CD4-positive, alpha-beta T cell (primary cell): ENCODE measurements at regions not wholly inside any gene's neighbourhood (a gene's known extent, or its start where the extent isn't known, plus 50 kb on each side); places are given as distances from the start of the nearest gene placed in this dataset.
"Not testable (repeated sequence)": the region's sequence is repeated elsewhere in the genome, so short reads cannot be mapped to it uniquely, and the experiment has no call there.

Experiments
- ATAC-seq: fragments of 200-7000 bp; cut with Tn5 transposase; one replicate; pipeline ENCODE4 v1.10.0; 2022; ENCODE audit warnings: mild to moderate bottlenecking; ENCODE audit not compliant: poor library complexity
- CTCF ChIA-PET: fragments of 350-600 bp; sonication (Branson Sonifier 250); formaldehyde crosslinking; loops from one replicate; lab custom pipeline; 2021; ENCODE audit warnings: antibody characterized with exemption, inconsistent platforms; lab: Charles Lee
- POLR2A ChIA-PET: fragments of 350-600 bp; sonication (Branson Sonifier 250); formaldehyde crosslinking; loops from one replicate; lab custom pipeline; 2021; ENCODE audit warnings: antibody characterized with exemption, inconsistent platforms; lab: Charles Lee
- DNase-seq, 14 experiments: peaks; one replicate each; pipeline ENCODE4 v3.0.0-alpha.2; 2013 to 2020; ENCODE audit warnings: mixed read lengths in 2 of 14
- H3K27ac ChIP-seq, 2 donors: one replicate each; pipeline versions ENCODE4 v1.5.1 to v1.7.0; 2013; ENCODE audit warnings: low read length in 2 of 2, low read depth in 1 of 2, mild to moderate bottlenecking in 1 of 2
- H3K27me3 ChIP-seq, 2 experiments: 1 replicate in 1 of 2; 2 replicates in 1 of 2; pipeline versions ENCODE4 v1.6.1 to v1.7.0; 2013; ENCODE audit warnings: low read length in 2 of 2, control low read depth in 1 of 2, mild to moderate bottlenecking in 1 of 2, moderate library complexity in 1 of 2; ENCODE audit not compliant: insufficient read depth in 2 of 2, control insufficient read depth in 1 of 2
- H3K36me3 ChIP-seq: one replicate; pipeline ENCODE4 v1.6.1; 2013; ENCODE audit warnings: low read length, control low read depth; ENCODE audit not compliant: insufficient read depth
- H3K4me1 ChIP-seq: one replicate; pipeline ENCODE4 v1.6.1; 2013; ENCODE audit warnings: low read length, control low read depth; ENCODE audit not compliant: insufficient read depth
- H3K4me3 ChIP-seq: one replicate; pipeline ENCODE4 v1.5.1; 2013; ENCODE audit warnings: mild to moderate bottlenecking, low read length, moderate library complexity
- H3K9me3 ChIP-seq, 2 experiments: 1 replicate in 1 of 2; 2 replicates in 1 of 2; pipeline versions ENCODE4 v1.6.1 to v1.7.0; 2013; ENCODE audit warnings: low read length in 2 of 2, mild to moderate bottlenecking in 2 of 2, control low read depth in 1 of 2, moderate library complexity in 1 of 2; ENCODE audit not compliant: control insufficient read depth in 1 of 2, insufficient read depth in 1 of 2
- H3K27ac Mint-ChIP-seq: one replicate; pipeline ENCODE4 v1.8.0; 2020; ENCODE audit warnings: mixed read lengths
- H3K27me3 Mint-ChIP-seq: one replicate; pipeline ENCODE4 v1.8.0; 2021; ENCODE audit warnings: mixed read lengths
- H3K36me3 Mint-ChIP-seq: one replicate; pipeline ENCODE4 v1.8.0; 2021; ENCODE audit warnings: low read depth, mixed read lengths
- H3K4me1 Mint-ChIP-seq: one replicate; pipeline ENCODE4 v1.8.0; 2021; ENCODE audit warnings: low read depth, mixed read lengths
- H3K4me3 Mint-ChIP-seq: one replicate; pipeline ENCODE4 v1.8.0; 2020; ENCODE audit warnings: mild to moderate bottlenecking, mixed read lengths
- H3K9me3 Mint-ChIP-seq: one replicate; pipeline ENCODE4 v1.8.0; 2020; ENCODE audit warnings: mixed read lengths
- intact Hi-C, 2 experiments: fragments of 100-400 bp; cut with DNase I in 1 of 2; cut with micrococcal nuclease in 1 of 2; formaldehyde crosslinking; loops; one replicate each; pipeline versions ENCODE4 v1.15.1 to v1.9.0; 2023 to 2025; cut with DNase I, micrococcal nuclease
- TF ChIP-seq, protein P1 (sequence below): fragments of 200-600 bp; IDR thresholded peaks from one replicate; pipeline ENCODE4 v1.8.0; 2022; ENCODE audit warnings: antibody characterized with exemption, mild to moderate bottlenecking

DNA sequence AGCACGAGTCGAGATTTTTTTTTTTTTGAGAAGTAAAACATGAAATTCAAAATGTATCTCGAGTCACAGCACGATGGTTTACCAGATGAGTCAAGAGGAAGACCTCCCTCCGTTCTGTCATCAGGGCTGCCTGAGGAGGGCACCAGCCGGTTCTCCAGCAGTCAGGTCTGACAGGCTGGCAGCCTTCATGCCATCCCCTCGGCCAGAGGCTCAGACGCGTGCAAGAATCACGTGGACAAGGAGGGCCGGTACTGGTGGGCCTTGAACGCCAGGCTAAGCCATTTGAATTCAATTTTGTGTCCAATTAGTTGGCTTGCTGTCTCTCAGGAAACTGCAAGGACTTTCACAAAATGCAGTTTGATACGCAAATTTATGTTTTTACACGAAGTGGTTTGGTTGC, 1412.2 kb downstream of the BRD1 start:
- H3K36me3 ChIP-seq: no peaks in the 10 kb centered on the region
- Mint-ChIP-seq H3K4me3 (no peak overlapping the region), H3K9me3 (no peaks in the 10 kb centered on the region), H3K27me3 (peaks cover 15% of the 10 kb centered on the region), H3K27ac (no peak overlapping the region), H3K36me3 (no peaks in the 10 kb centered on the region), H3K4me1 (no peaks in the 10 kb centered on the region)
- DNase-seq (no peak), ATAC-seq (no peak)
- ChIA-PET POLR2A (no interaction called here), CTCF (no interaction called here)
- intact Hi-C loops: no loop called here
- H3K9me3 ChIP-seq: peaks cover 0 to 3% of the 10 kb centered on the region in 2 experiments
- H3K27me3 ChIP-seq: peaks cover 2 to 4% of the 10 kb centered on the region in 2 experiments
- no peak overlapping the region for H3K4me3 ChIP-seq
- H3K27ac ChIP-seq: no peak overlapping the region
- TF ChIP-seq, protein P1, sequence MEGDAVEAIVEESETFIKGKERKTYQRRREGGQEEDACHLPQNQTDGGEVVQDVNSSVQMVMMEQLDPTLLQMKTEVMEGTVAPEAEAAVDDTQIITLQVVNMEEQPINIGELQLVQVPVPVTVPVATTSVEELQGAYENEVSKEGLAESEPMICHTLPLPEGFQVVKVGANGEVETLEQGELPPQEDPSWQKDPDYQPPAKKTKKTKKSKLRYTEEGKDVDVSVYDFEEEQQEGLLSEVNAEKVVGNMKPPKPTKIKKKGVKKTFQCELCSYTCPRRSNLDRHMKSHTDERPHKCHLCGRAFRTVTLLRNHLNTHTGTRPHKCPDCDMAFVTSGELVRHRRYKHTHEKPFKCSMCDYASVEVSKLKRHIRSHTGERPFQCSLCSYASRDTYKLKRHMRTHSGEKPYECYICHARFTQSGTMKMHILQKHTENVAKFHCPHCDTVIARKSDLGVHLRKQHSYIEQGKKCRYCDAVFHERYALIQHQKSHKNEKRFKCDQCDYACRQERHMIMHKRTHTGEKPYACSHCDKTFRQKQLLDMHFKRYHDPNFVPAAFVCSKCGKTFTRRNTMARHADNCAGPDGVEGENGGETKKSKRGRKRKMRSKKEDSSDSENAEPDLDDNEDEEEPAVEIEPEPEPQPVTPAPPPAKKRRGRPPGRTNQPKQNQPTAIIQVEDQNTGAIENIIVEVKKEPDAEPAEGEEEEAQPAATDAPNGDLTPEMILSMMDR: no peak
- no peaks in the 10 kb centered on the region for H3K4me1 ChIP-seq

DNA sequence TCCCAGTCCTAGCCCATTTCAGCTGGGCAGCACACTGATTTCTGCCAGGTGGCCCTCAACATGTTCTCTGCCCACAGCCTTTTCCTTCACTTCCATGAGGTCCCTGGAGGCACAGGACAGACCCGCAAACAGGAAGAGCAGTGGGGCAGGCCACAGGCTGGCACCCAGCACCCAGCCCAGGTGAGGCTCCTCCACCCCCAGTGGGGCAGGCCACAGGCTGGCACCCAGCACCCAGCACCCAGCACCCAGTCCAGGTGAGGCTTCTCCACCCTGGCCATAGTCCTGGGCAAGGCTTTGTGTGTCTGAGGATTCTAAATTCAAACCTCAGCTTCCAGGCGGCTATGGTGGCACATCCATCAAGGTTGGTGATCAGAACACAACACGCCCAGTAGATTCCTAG, 1413.0 kb downstream of the BRD1 start:
- Mint-ChIP-seq H3K36me3 (no peaks in the 10 kb centered on the region), H3K27ac (no peak overlapping the region), H3K4me1 (no peaks in the 10 kb centered on the region), H3K9me3 (no peaks in the 10 kb centered on the region), H3K27me3 (peaks cover 11% of the 10 kb centered on the region), H3K4me3 (no peak overlapping the region)
- Histone ChIP-seq H3K9me3 (peaks cover 0 to 3% of the 10 kb centered on the region in 2 experiments), H3K4me3 (no peak overlapping the region), H3K36me3 (no peaks in the 10 kb centered on the region), H3K27ac (no peak overlapping the region), H3K27me3 (peaks cover 2 to 4% of the 10 kb centered on the region in 2 experiments), H3K4me1 (no peaks in the 10 kb centered on the region)
- ATAC-seq: no peak
- POLR2A ChIA-PET: no interaction called here
- CTCF ChIA-PET: no interaction called here
- intact Hi-C loops: no loop called here
- no peak for DNase-seq
- TF ChIP-seq, protein P1: no peak

DNA sequence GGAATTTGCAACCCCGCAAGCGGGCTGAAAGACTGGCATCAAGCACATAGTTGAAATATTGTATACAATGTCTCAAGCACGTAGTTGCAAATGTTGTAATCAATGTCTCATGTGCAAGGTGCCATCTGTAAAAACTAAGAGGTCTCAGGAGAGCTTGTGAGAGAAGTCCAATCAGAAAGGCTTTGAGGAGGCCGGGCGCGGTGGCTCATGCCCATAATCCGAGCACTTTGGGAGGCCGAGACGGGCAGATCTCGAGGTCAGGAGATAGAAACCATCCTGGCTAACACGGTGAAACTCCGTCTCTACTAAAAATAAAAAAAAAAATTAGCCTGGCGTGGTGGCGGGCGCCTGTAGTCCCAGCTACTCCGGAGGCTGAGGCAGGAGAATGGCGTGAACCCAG, 1414.7 kb downstream of the BRD1 start:
- H3K9me3 ChIP-seq, CTCF ChIA-PET, H3K27ac Mint-ChIP-seq, H3K36me3 ChIP-seq, ATAC-seq, DNase-seq, H3K27me3 ChIP-seq, H3K36me3 Mint-ChIP-seq, H3K4me1 Mint-ChIP-seq, H3K4me3 ChIP-seq, POLR2A ChIA-PET, H3K27ac ChIP-seq, H3K9me3 Mint-ChIP-seq, H3K4me3 Mint-ChIP-seq, H3K4me1 ChIP-seq, intact Hi-C loops: not testable (repeated sequence)
- H3K27me3 Mint-ChIP-seq: peaks cover 11% of the 10 kb centered on the region

DNA sequence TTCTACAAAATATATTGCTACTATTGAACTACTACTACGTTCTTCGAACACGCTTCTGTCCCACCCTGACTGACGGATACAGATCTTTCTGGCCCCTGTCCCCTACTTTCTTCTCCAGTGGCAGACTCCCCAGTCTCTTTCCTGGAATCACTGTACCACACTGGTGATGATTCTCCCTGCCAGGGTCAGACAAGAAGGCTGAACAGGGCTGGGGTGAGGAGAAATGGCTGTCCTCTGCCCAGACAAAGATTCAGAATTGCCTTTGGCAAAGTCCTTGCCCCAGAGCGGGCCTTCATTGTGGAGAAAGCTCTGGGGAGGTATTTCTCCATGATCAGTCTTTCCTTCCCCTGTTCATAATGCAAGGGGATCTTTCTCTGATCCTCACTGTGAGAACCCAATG, 1417.1 kb downstream of the BRD1 start:
- Histone ChIP-seq H3K4me1 (no peaks in the 10 kb centered on the region), H3K9me3 (peaks cover 0 to 3% of the 10 kb centered on the region in 2 experiments), H3K27ac (no peak overlapping the region), H3K4me3 (no peak overlapping the region), H3K36me3 (no peaks in the 10 kb centered on the region), H3K27me3 (no peaks in the 10 kb centered on the region)
- ATAC-seq (no peak), DNase-seq (no peak)
- no peaks in the 10 kb centered on the region for H3K36me3 Mint-ChIP-seq
- TF ChIP-seq, protein P1: no peak
- no peak overlapping the region for H3K27ac Mint-ChIP-seq
- intact Hi-C loops: no loop called here
- H3K4me3 Mint-ChIP-seq: no peak overlapping the region
- no peaks in the 10 kb centered on the region for H3K4me1 Mint-ChIP-seq
- POLR2A ChIA-PET: no interaction called here
- H3K27me3 Mint-ChIP-seq: peaks cover 4% of the 10 kb centered on the region
- CTCF ChIA-PET: no interaction called here
- peaks cover 8% of the 10 kb centered on the region for H3K9me3 Mint-ChIP-seq
